Neural progenitor cell (in vitro differentiated cells): ENCODE measurements at regions not wholly inside any gene's neighbourhood (a gene's known extent, or its start where the extent isn't known, plus 50 kb on each side); places are given as distances from the start of the nearest gene placed in this dataset.

ENCODE experiments used
- EZH2 ChIP-seq: fragments of 200-600 bp; sonication (generic); IDR thresholded peaks from 2 replicates; pipeline ENCODE4 v1.6.1; 2017; ENCODE audit warnings: antibody characterized with exemption, mild to moderate bottlenecking, moderate library complexity
- EZH2phosphoT487 ChIP-seq: fragments of 200-600 bp; sonication (generic); IDR thresholded peaks from 2 replicates; pipeline ENCODE4 v1.6.1; 2017; ENCODE audit warnings: antibody characterized with exemption
- TF ChIP-seq, protein P1 (sequence below): fragments of 200-600 bp; sonication (generic); IDR thresholded peaks from 2 replicates; pipeline ENCODE4 v1.5.1; 2017; ENCODE audit warnings: antibody characterized with exemption, mild to moderate bottlenecking

DNA sequence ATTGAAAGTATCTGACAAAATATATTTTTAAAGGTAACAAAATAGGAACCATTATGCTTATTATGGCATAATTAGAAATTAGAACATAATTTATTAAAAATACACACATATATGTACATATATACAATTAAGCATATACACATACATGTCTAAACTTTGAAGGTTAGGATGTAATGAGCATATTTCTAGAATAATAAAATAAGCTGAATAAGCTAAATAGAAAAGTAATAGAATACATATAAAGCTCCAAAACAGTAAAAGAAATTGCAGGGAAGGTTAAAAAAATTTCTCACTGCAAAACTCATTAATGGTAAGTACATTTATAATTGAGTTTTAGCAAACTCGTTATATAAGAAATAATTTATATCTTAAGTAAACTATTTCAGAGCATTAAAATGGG lies 1561.5 kb upstream of the ZEB2 start:
- TF ChIP-seq, protein P1, sequence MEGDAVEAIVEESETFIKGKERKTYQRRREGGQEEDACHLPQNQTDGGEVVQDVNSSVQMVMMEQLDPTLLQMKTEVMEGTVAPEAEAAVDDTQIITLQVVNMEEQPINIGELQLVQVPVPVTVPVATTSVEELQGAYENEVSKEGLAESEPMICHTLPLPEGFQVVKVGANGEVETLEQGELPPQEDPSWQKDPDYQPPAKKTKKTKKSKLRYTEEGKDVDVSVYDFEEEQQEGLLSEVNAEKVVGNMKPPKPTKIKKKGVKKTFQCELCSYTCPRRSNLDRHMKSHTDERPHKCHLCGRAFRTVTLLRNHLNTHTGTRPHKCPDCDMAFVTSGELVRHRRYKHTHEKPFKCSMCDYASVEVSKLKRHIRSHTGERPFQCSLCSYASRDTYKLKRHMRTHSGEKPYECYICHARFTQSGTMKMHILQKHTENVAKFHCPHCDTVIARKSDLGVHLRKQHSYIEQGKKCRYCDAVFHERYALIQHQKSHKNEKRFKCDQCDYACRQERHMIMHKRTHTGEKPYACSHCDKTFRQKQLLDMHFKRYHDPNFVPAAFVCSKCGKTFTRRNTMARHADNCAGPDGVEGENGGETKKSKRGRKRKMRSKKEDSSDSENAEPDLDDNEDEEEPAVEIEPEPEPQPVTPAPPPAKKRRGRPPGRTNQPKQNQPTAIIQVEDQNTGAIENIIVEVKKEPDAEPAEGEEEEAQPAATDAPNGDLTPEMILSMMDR, result no peak
- TF ChIP-seq EZH2phosphoT487, result no peak
- no peak for TF ChIP-seq EZH2
